HG03439 (cell line): ENCODE measurements at regions not wholly inside any gene's neighbourhood (a gene's known extent, or its start where the extent isn't known, plus 50 kb on each side); places are given as distances from the start of the nearest gene placed in this dataset.

Experiments used
- ATAC-seq: cut with Tn5 transposase; IDR thresholded peaks from one replicate; pipeline ENCODE4 v1.9.1; 2021; ENCODE audit warnings: mild to moderate bottlenecking, moderate library complexity; ENCODE audit not compliant: unreplicated experiment

DNA sequence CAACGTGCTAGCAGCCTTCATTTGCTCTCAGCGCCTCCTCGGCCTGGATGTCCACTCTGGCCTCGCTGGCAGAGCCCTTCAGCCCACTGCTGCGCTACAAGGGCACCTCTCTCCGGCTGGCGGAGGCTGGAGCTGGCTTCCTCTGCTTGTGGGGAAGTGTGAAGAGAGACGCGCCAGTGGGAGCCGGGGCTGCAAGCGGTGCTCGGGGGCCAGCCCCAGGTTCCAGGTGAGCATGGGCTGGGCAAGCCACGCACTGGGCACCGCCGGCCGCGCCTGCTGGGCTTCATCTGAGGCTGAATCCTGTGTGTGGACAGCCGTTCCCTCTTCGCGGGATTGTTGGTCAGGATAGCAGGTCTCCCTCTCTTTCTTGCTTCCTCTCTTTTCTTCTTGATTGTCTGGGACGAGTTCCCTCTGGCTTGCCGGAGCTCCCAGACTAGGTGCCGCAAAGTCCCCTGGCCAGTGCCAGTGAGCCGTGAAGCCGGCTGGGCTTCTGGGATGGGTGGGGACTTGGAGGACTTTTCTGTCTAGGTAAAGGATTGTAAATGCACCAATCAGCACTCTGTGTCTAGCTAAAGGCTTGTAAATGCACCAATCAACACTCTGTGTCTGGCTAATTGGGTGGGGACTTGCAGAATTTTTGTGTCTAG is 165.0 kb downstream of the HEPH start:
- ATAC-seq, result no peak

- no peak for ATAC-seq
Observed at GRCh38 chrX:66360894-66361293, 196.8 kb downstream of the HEPH start.

DNA sequence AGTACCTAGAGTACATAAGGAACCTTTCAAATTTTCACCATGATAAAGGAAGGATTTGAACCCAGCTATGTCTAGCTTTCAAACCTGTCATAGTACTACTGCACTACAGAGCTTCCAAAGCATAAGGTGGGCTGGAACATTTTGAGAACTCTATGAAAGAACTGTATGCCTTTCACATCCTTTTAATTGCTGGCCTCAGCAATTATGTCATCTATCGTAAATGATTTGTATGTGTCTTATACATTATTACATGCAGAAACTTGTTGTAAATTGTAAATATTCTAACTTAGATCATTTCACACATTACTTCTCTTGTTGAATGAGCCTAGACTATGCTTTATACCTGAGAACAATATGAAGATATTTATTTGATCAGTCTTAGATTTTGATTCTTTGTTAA is 220.7 kb downstream of the HEPH start:
- no peak for ATAC-seq

- no peak for ATAC-seq
Observed at GRCh38 chrX:66399273-66399672, 235.2 kb downstream of the HEPH start.

DNA sequence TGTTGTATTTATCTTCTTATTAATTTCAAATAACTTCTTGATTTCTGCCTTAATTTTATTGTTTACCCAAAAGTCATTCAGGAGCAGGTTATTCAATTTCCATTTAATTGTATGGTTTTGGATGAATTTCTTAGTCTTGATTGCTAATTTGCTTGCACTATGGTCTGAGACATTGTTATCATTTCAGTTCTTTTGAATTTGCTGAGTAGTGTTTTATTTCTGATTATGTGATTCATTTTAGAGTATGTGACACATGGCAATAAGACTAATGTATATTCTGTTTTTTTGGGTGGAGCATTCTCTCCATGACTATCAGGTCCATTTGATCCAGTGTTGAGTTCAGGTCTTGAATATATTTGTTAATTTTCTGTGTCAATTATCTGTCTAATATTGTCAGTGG is 236.7 kb downstream of the EDA2R start:
- no peak for ATAC-seq

DNA sequence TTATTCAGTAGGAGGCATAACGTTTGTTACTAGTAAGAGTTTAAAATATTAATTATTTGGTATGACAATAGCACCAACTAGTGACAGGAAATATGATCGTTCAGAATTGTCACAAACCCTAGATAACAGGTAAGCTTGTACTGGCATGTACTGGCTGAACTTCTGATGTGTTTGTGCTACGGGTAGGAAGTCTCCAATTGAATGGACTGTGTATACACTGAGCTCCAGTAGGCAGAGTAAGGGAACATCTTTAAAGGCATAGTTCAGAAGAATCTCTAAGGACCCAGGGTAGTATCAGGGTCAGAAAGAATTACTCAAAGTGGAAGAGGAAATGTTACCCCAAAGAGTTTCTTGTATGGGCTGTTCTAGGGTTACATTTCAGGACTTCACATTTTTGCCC is 230.4 kb downstream of the EDA2R start:
- ATAC-seq, result peak; percentile 56

GRCh38 chrX:66410806-66411205 is 228.1 kb downstream of the EDA2R start:
- no peak for ATAC-seq
